NCI-H524 (cell line): ENCODE measurements at regions not wholly inside any gene's neighbourhood (a gene's known extent, or its start where the extent isn't known, plus 50 kb on each side); places are given as distances from the start of the nearest gene placed in this dataset.

Experiments
- DNase-seq, 2 experiments: peaks; one replicate each; lab custom pipeline; 2025; lab: John Stamatoyannopoulos, UW

DNA sequence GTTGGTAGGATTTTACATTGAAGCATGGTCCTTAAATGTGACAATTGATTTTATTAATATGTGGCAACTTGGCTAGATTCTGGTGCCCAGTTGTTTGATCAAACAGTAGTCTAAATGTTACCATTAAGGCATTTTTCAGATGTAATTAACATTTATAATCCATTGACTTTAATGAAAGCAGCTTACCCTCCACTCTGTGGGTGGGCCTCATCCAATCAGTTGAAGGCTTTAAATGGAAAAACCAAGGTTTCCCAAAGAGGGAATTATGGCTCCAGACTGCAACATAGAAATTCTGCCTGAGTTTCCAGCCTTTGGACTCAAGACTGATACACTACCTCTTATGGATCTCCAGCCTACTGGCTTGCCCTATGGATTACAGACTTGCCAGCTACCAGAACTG is 1153.2 kb downstream of the BCL11B start:
- no peak for DNase-seq

GRCh38 chr14:98119739-98120138 is 1152.3 kb downstream of the BCL11B start:
- DNase-seq, result no peak

DNA sequence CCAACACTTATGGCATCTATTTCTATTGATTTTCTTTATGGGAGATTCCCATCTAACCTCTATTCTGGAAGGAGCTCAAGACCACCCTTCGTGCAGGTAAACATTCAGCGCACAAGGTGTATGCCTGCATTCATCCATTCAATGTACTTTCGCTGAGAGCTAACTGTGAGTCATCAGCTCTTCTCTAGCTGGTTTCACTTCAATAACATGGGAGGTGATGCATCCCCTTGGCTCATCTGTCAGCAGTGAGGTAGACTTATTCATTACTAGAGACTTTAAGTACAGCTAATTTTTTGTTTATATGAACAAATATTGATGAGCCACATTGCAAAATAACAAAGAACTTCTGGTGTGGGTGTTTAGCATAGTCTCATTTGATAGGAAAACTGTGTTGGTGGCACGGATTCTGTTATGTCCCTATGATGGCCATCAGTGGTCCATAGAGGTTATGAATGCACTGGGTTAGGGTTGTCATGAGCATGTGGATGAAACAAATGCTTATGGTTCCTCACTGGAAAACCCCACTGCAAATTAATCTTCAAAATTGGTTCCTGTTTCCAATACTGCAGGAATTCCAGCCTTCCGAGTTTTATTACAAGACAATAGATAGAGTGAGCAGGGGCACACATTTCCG is 1151.0 kb downstream of the BCL11B start:
- DNase-seq, result no peak

DNA sequence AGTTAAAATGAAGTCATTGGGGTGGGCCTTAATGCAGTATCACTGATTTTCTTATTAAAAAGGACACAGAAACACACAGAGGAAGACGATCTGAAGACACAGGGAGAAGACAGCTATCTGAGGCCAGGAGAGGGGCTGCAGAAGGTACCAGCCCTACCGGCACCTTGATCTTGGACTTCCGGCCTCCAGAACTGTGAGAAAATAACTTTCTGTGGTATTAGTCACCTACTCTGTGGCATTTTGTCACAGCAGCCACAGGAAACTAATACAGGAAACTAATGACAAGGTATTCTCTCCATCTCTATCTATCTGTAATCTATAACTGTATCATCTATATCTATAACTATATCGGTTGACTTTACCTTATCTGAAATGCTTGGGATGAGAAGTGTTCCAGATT is 1149.5 kb downstream of the BCL11B start:
- no peak for DNase-seq

DNA sequence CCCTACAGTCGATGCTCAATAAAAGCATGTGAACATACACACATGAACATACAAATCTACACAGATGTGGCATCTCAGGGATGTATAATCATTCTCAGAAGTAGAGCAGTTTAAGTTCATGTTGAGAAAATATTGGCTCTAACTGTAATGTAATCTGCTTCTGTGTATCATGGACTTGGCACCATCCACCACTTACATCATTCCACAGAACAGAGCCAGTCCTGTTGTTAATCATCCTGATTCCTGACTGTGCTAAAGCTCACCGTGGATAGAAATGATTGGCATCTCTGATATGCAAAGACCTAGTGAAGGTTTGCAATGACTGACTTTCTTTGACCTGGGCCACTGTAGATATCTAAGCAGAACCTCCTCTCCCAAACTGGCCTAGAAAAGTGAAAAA is 1141.3 kb downstream of the BCL11B start:
- DNase-seq, result no peak

DNA sequence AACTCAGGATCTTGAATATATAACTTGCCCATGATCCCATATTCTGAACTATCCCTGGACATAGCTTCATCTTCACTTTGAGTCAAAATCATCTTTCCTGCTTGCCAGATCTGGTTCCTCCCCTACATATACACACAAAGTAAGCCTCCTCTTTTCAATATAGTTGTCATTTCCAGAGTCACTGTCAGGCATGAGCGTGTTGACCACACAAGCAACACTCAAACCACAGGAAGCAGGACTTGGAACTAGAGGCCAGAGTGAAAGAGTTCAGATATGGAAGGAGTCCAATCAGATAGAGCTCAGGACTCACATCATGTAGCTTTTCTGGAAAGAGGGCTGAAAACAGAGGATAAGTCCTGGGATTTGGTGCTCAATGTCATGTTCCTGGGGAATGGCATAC is 1140.6 kb downstream of the BCL11B start:
- no peak for DNase-seq

- DNase-seq, result no peak
These were observed 1138.2 kb downstream of the BCL11B start for GRCh38 chr14:98133806-98134205.

DNA sequence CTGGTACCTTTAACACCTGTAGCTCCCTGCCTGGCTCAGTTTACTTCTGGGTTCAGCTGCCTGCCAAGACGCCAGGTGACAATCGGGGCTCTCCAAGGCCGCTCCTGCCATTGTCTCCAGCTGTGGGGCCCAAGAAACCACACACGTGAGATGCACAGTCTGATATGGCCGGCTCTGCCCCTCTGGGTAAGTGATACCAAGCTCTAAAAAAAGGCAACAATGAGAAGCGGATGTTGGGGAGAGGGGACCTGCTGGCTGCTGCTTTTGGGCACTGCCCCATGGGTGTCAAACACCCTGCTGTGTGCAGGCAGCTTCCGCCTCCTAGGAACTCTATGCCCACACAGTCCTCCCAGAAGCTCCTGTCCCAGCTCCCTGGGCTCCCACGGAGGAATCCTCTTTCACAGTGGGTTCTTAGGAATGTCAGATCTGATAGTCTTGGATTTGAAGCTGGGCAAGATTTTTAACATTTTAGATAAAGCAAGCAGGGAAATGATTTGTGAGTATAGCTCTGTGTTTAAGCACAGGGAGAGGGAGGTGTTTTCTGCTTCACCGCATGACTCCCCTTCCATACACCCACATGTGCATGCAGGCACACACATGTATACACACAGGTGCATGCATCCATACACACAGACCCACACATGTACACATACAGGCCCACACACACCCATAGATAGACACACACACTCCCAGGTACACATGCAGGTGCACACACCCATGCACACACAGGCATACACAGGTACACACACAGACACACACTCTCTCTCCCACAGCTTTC is 1135.8 kb downstream of the BCL11B start:
- no peak for DNase-seq

DNA sequence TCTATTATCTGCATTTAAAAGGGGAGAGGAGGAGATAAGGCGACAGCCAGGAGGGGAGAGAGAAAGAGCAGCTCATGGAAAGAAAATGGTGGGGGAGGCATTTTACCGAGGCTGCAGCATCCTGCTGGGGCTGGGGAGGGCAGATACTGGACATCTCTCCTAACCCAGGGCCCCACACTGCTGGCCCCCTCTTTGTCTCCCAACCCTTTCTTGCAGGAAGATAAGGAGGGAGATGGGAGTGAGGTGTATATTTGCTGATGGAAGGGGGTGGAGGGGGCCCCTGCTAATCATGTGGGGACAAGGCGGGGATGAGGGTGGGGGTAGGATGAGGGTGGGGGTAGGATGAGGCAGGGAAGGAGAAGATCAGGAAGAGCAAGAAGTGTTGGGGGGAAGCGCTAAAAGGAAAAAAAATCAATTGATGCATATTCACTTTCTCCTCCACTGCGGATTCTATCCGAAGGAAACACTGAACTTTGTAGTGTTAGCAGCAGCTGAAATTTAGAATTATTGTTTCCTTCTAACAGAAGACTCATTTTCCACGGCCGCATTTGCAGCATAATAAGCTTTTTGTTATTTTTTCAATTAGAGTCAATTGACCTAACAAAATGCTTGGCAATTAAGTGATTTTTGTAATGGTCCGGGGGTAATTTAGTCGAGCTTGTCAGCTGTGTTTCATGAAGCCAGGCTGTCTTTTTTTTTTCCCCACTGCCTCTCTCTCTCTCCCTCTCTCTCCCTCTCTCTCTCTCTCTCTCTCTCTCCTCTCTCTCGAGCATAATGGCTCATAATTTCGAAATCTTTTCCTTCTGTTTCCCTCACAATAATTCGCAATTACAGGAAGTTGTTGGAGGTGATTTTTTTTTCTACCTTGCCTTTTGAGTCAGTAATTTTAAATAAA is 1134.6 kb downstream of the BCL11B start:
- no peak for DNase-seq

DNA sequence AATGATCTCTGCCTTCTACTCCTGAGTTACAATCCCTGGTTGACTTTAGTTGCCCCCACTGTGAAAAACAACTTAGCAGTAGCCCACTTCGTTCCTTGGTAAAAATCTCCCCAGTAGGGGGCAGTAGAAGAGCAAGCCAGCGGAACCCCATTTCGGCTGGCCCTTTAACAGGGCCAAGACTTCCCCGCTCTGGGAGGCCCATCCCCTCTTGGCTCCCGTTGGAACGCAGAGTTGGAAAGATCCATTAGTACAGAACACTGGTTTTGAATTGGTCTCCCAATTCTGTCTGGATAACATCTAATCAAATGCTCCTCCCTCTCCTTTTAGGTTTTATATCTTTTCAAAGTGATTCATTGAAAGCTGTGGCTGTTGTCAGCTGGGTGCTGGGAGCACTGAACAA is 1133.3 kb downstream of the BCL11B start:
- DNase-seq, result peak; percentile 17 to 74

- no peak for DNase-seq
These were observed 1131.0 kb downstream of the BCL11B start for GRCh38 chr14:98140862-98141530.

DNA sequence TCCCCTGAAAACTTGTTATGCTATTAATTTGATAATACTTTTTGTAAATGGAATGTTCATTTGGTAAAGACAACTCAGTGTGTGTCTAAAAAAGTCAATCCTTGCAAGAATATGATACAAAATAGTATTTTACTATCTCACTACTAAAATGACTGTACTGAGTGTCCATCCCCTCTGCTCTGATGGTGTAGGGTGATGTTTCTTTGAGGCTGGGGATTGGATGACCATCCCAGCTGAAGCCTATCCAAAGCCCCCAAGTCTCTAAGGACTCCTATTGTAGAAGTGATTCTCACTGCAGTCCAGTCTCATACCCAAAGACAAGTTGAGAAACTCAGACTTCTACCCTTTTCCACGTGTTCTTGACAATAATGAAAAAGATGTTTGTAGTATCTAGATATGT is 1128.4 kb downstream of the BCL11B start:
- no peak for DNase-seq

DNA sequence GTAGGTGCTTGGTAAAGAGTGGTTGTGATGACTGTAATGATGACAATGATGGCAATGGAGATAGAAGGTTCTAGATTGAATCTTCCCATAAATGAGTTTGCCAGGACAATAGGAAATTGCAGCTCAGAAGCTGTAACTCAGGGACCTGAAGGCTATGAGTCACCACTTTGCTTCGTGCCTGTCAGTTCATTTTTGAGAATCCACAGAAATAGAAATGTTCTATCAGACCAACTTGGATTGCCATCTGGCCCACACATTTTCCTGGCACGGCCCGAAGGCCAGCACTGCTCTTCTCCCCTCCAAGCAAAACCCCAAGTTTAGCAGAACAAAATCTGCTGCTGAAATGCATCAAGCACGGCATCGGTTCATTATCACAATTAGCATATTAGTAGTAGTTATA is 1127.0 kb downstream of the BCL11B start:
- DNase-seq, result no peak

DNA sequence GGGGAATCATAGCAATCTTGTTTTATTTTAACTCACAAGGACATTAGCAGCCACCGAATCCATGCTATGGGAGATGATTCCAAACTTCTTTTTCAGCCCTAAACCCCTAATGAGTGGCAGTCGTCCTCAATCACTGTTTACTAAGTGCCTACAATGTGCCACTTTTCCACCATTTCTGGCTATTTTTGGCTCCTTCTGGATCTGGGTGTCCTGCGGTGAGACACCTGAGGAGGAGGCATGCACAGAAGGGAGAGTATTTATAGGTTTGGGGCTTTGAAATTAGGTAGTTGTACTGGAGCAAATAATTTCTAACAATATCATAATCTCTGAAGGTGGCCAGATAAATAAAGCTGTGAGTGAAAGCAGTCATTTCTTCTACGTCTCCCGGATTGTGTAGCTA is 1125.6 kb downstream of the BCL11B start:
- no peak for DNase-seq

GRCh38 chr14:98154254-98154653 is 1117.7 kb downstream of the BCL11B start:
- DNase-seq, result no peak

DNA sequence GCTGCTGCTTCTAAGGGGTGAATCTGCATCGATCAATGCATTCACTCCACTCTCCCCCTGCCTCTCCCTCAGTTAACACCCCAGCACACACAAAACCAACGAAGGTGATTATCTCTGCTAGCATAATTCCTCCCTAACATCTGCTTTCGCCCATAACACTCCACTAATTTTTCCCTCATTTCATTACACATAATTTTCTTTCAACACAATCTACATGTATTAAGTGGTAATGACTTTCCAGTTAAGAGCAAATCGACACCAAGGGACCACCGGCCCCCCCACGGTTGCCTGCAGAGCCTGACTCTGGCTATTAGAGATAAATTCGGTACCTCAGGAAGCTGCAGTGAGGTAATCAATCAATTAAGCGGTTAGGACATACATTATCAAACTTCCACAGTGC is 1115.6 kb downstream of the BCL11B start:
- no peak for DNase-seq

GRCh38 chr14:98160901-98161300 is 1111.1 kb downstream of the BCL11B start:
- no peak for DNase-seq

- DNase-seq, result no peak
These were observed 1110.6 kb downstream of the BCL11B start for GRCh38 chr14:98161356-98161755.

GRCh38 chr14:98162856-98163805 is 1108.9 kb downstream of the BCL11B start:
- peak; percentile 43 to 52 for DNase-seq

- no peak for DNase-seq
These were observed 1108.1 kb downstream of the BCL11B start for GRCh38 chr14:98163873-98164272.

DNA sequence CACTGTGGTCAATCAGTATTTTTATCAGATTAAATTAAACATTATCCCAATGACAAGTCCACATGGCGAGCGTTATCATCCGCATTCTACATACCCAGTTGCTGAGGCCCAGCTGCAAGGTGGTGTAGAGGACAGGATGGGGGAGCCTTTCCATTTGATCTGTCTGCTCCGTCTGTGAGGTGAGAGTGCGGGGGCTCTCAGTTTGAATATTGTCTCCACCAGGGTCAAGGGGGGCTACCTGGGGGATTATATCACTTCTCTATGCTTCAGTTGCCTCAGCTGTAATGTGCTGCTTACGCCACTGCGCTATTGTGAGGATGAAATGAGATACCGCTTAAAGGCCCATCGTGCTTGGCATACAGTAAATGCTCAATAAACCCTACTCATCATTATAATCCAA is 1106.0 kb downstream of the BCL11B start:
- DNase-seq, result no peak
